ENCODE measurements at regions not wholly inside any gene's neighbourhood (a gene's known extent, or its start where the extent isn't known, plus 50 kb on each side); places are given as distances from the start of the nearest gene placed in this dataset.

DNA sequence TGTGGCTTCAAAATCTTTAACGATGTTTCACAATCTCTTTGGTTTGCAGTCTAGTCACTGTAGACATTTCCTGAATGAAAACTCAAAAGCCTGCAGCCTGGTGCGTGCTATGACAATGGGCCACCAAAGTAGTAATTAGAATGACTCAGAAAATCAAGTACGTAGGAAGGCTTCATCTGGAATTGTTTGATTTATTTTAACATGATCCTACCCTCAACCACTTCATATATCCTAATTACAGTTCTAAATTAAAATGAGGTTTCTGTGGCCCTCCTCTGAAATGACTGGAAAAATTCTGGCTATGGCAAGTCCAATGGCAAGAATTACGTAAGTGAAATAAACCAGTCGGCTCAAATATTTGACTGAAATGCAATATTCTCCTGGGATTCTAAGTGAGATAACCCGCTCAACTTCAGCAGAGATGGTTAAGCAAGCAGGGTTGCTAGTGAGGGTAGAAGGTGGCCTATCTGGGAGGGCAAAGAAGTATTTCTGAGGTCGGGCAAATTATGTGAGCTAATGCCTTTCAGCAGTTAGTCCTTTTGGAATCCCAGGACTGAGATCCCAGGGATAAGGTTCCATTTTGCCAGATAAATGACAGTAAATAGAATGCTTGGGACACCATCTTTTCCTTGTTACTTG is 145.6 kb upstream of the MYOCD start:
- TF ChIP-seq CTCF (IDR thresholded peaks at IDR 0.05 in 2 of 3, conservative IDR thresholded peaks at IDR 0.05 in 1 of 3; ENCODE audit: control insufficient read depth in 2 of 3, extremely low read depth in 1 of 3, insufficient read depth in 1 of 3, low read depth in 3 of 3, low read length in 3 of 3) (no peak), POLR2AphosphoS5 (IDR thresholded peaks at IDR 0.05; ENCODE audit: low read length) (no peak), HCFC1 (IDR thresholded peaks at IDR 0.05; ENCODE audit: low read length) (no peak), TAF1 (IDR thresholded peaks at IDR 0.05; ENCODE audit: borderline replicate concordance, low read depth, low read length) (no peak), BMI1 (IDR thresholded peaks at IDR 0.05; ENCODE audit: borderline replicate concordance) (no peak), EP300 (IDR thresholded peaks at IDR 0.05; ENCODE audit: borderline replicate concordance in 1 of 2, control insufficient read depth in 1 of 2, low read depth in 2 of 2, low read length in 2 of 2) (no peak), SMC3 (IDR thresholded peaks at IDR 0.05; ENCODE audit: borderline replicate concordance, low read length) (no peak), CBFB (IDR thresholded peaks at IDR 0.05; ENCODE audit: low read depth) (no peak), BHLHE40 (IDR thresholded peaks at IDR 0.05; ENCODE audit: borderline replicate concordance in 1 of 2, low read depth in 2 of 2, low read length in 1 of 2) (no peak), FOXM1 (IDR thresholded peaks at IDR 0.05; ENCODE audit: low read depth, low read length) (no peak), GABPA (IDR thresholded peaks at IDR 0.05; ENCODE audit: low read depth) (no peak), RELA (IDR thresholded peaks at IDR 0.05; ENCODE audit: borderline replicate concordance, partially characterized antibody) (no peak)
- TF ChIP-seq, protein P1, sequence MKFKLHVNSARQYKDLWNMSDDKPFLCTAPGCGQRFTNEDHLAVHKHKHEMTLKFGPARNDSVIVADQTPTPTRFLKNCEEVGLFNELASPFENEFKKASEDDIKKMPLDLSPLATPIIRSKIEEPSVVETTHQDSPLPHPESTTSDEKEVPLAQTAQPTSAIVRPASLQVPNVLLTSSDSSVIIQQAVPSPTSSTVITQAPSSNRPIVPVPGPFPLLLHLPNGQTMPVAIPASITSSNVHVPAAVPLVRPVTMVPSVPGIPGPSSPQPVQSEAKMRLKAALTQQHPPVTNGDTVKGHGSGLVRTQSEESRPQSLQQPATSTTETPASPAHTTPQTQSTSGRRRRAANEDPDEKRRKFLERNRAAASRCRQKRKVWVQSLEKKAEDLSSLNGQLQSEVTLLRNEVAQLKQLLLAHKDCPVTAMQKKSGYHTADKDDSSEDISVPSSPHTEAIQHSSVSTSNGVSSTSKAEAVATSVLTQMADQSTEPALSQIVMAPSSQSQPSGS (IDR thresholded peaks at IDR 0.05; ENCODE audit: low read length): no peak

All from GM12878 (cell line).